GM12865 (cell line): ENCODE measurements at regions not wholly inside any gene's neighbourhood (a gene's known extent, or its start where the extent isn't known, plus 50 kb on each side); places are given as distances from the start of the nearest gene placed in this dataset.
A peak's percentile ranks its signal among the peaks of the same experiment; 100 is the strongest.
"Not testable (repeated sequence)": the region's sequence is repeated elsewhere in the genome, so short reads cannot be mapped to it uniquely, and the experiment has no call there.

Experiments used
- DNase-seq: peaks from one replicate; pipeline ENCODE4 v3.0.0; 2010; ENCODE audit warnings: low read depth
- H3K4me3 ChIP-seq: 2 replicates; pipeline ENCODE4 v1.5.1; 2011; ENCODE audit warnings: mild to moderate bottlenecking, low read depth, low read length, control low read depth
- CTCF ChIP-seq: IDR thresholded peaks from 2 replicates; pipeline ENCODE4 v1.5.1; 2011; ENCODE audit warnings: low read length, control low read depth, low read depth, inconsistent platforms; ENCODE audit not compliant: insufficient read depth; ENCODE audit errors: missing control alignments

GRCh38 chr1:168469690-168470089 is 74.1 kb downstream of the XCL2 start:
- peak; percentile 19 for DNase-seq
- no peak overlapping the region for H3K4me3 ChIP-seq
- no peak for TF ChIP-seq CTCF

GRCh38 chr1:168468822-168469221 is 75.0 kb downstream of the XCL2 start:
- DNase-seq: peak; percentile 51
- TF ChIP-seq CTCF: no peak
- H3K4me3 ChIP-seq: no peak overlapping the region

GRCh38 chr1:168468042-168468809 is 75.6 kb downstream of the XCL2 start:
- no peak for TF ChIP-seq CTCF
- DNase-seq: peak; percentile 36
- no peak overlapping the region for H3K4me3 ChIP-seq

GRCh38 chr1:168467452-168467851 is 76.3 kb downstream of the XCL2 start:
- TF ChIP-seq CTCF: no peak
- peak; percentile 69 for DNase-seq
- no peak overlapping the region; the same call in 1 of the 2 replicates for H3K4me3 ChIP-seq

- TF ChIP-seq CTCF: no peak
- DNase-seq: peak; percentile 65
- no peak overlapping the region for H3K4me3 ChIP-seq
Observed at GRCh38 chr1:168466714-168467131, 77.1 kb downstream of the XCL2 start.

- no peak for TF ChIP-seq CTCF
- H3K4me3 ChIP-seq: no peak overlapping the region
- DNase-seq: peak; percentile 91
Observed at GRCh38 chr1:168466092-168466713, 77.6 kb downstream of the XCL2 start.

- H3K4me3 ChIP-seq, DNase-seq: not testable (repeated sequence)
Observed at GRCh38 chr1:168461108-168461507, 82.7 kb downstream of the XCL2 start.

GRCh38 chr1:168457296-168457695 is 86.5 kb downstream of the XCL2 start:
- DNase-seq, H3K4me3 ChIP-seq: not testable (repeated sequence)
